ENCODE measurements at regions not wholly inside any gene's neighbourhood (a gene's known extent, or its start where the extent isn't known, plus 50 kb on each side); places are given as distances from the start of the nearest gene placed in this dataset.

DNA sequence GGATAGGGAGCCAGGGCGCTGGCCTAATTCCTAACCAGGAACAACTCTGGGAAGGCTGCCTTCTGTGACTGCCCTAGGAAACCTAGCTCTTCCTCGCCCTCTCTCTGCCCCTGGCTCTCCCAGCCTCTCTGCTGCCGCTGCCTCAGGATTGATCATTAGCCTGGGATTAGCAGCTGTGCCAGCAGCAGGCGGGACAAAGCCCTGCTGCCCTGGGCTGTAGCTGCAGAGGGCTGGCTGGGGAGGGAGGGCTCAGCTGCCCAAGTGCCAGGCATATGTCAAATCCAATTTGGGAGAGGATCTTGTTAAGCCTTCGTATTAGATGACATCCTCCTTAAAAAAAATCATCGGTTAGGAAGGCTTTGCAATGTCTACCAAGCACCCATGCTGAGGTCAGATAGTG, 144.8 kb upstream of the CCL2 start:
- Histone ChIP-seq H3K27me3 (ENCODE audit: insufficient read depth, low read length) (no peaks in the 10 kb centered on the region), H3K79me2 (ENCODE audit: insufficient read depth, low read length) (no peaks in the 10 kb centered on the region), H3K4me3 (ENCODE audit: insufficient read depth, low read length) (no peak overlapping the region), H3K4me2 (ENCODE audit: insufficient read depth, low read length) (no peak overlapping the region), H3K4me1 (ENCODE audit: insufficient read depth, low read length) (no peaks in the 10 kb centered on the region), H3K36me3 (ENCODE audit: insufficient read depth, low read length) (no peaks in the 10 kb centered on the region), H3K27ac (ENCODE audit: low read depth, low read length) (no peak overlapping the region), H2AFZ (ENCODE audit: low read length) (no peak overlapping the region), H4K20me1 (ENCODE audit: insufficient read depth, low read length) (no peaks in the 10 kb centered on the region), H3K9me3 (ENCODE audit: low read depth, low read length) (no peaks in the 10 kb centered on the region)
- no peak for DNase-seq (ENCODE audit: insufficient read length, low spot score, missing footprints)
- no peak for TF ChIP-seq CTCF (IDR thresholded peaks at IDR 0.05; ENCODE audit: extremely low read depth, low read depth, low read length)

- H4K20me1 ChIP-seq (ENCODE audit: insufficient read depth, low read length), result no peaks in the 10 kb centered on the region
- no peak overlapping the region for H2AFZ ChIP-seq (ENCODE audit: low read length)
- no peaks in the 10 kb centered on the region for H3K79me2 ChIP-seq (ENCODE audit: insufficient read depth, low read length)
- H3K9me3 ChIP-seq (ENCODE audit: low read depth, low read length), result no peaks in the 10 kb centered on the region
- no peaks in the 10 kb centered on the region for H3K4me1 ChIP-seq (ENCODE audit: insufficient read depth, low read length)
- H3K4me2 ChIP-seq (ENCODE audit: insufficient read depth, low read length), result no peak overlapping the region
- no peak overlapping the region for H3K27ac ChIP-seq (ENCODE audit: low read depth, low read length)
- no peaks in the 10 kb centered on the region for H3K27me3 ChIP-seq (ENCODE audit: insufficient read depth, low read length)
- no peaks in the 10 kb centered on the region for H3K36me3 ChIP-seq (ENCODE audit: insufficient read depth, low read length)
- DNase-seq (ENCODE audit: insufficient read length, low spot score, missing footprints), result no peak
- no peak overlapping the region for H3K4me3 ChIP-seq (ENCODE audit: insufficient read depth, low read length)
- TF ChIP-seq CTCF (IDR thresholded peaks at IDR 0.05; ENCODE audit: extremely low read depth, low read depth, low read length), result no peak
Observed at GRCh38 chr17:34113089-34113488, 142.0 kb upstream of the CCL2 start.

DNA sequence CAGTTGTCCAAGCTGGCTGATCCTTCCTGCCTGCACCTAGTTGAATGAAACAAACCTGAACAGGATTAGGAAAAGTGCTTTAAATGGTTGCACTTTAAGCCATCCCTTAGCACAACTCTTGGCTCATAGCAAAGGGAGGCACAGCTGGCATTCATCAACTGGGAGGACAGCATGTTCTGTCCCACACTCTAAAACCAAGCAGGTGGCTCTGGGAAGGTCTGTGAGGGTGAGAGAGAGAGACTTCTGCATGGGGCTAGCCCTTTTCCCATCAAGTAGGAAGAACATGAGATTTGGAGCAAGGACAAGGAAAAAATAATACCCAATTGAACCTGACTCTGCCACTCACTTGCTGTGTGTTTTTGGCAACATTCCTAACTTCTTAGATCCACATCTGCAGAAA, 140.9 kb upstream of the CCL2 start:
- Histone ChIP-seq H3K27ac (ENCODE audit: low read depth, low read length) (no peak overlapping the region), H3K79me2 (ENCODE audit: insufficient read depth, low read length) (no peaks in the 10 kb centered on the region), H3K4me1 (ENCODE audit: insufficient read depth, low read length) (no peaks in the 10 kb centered on the region), H2AFZ (ENCODE audit: low read length) (no peak overlapping the region), H3K4me2 (ENCODE audit: insufficient read depth, low read length) (no peak overlapping the region), H3K4me3 (ENCODE audit: insufficient read depth, low read length) (no peak overlapping the region), H4K20me1 (ENCODE audit: insufficient read depth, low read length) (no peaks in the 10 kb centered on the region), H3K9me3 (ENCODE audit: low read depth, low read length) (no peaks in the 10 kb centered on the region), H3K27me3 (ENCODE audit: insufficient read depth, low read length) (no peaks in the 10 kb centered on the region), H3K36me3 (ENCODE audit: insufficient read depth, low read length) (no peaks in the 10 kb centered on the region)
- no peak for TF ChIP-seq CTCF (IDR thresholded peaks at IDR 0.05; ENCODE audit: extremely low read depth, low read depth, low read length)
- DNase-seq (ENCODE audit: insufficient read length, low spot score, missing footprints), result no peak

- DNase-seq (ENCODE audit: insufficient read length, low spot score, missing footprints), result no peak
- Histone ChIP-seq H3K79me2 (ENCODE audit: insufficient read depth, low read length) (no peaks in the 10 kb centered on the region), H3K36me3 (ENCODE audit: insufficient read depth, low read length) (no peaks in the 10 kb centered on the region), H3K9me3 (ENCODE audit: low read depth, low read length) (no peaks in the 10 kb centered on the region), H4K20me1 (ENCODE audit: insufficient read depth, low read length) (no peaks in the 10 kb centered on the region), H3K27ac (ENCODE audit: low read depth, low read length) (no peak overlapping the region), H3K4me1 (ENCODE audit: insufficient read depth, low read length) (no peaks in the 10 kb centered on the region), H3K27me3 (ENCODE audit: insufficient read depth, low read length) (no peaks in the 10 kb centered on the region), H2AFZ (ENCODE audit: low read length) (no peak overlapping the region), H3K4me3 (ENCODE audit: insufficient read depth, low read length) (no peak overlapping the region), H3K4me2 (ENCODE audit: insufficient read depth, low read length) (no peak overlapping the region)
- no peak for TF ChIP-seq CTCF (IDR thresholded peaks at IDR 0.05; ENCODE audit: extremely low read depth, low read depth, low read length)
Observed at GRCh38 chr17:34116306-34116705, 138.8 kb upstream of the CCL2 start.
